ENCODE measurements at regions not wholly inside any gene's neighbourhood (a gene's known extent, or its start where the extent isn't known, plus 50 kb on each side); places are given as distances from the start of the nearest gene placed in this dataset.

GRCh38 chr11:39678996-39679395 lies 1780.5 kb downstream of the LRRC4C start:
- Histone ChIP-seq H3K4me1 (ENCODE audit: control insufficient read depth, insufficient read depth, low read length) (no peaks in the 10 kb centered on the region), H2AFZ (ENCODE audit: control insufficient read depth, low read depth, low read length) (no peak overlapping the region), H3K9me3 (replicated peaks; ENCODE audit: control insufficient read depth, insufficient read depth, low read length) (no peaks in the 10 kb centered on the region), H3K4me3 (no peak overlapping the region), H3K4me2 (ENCODE audit: control insufficient read depth, insufficient read depth) (no peak overlapping the region), H3K36me3 (ENCODE audit: control insufficient read depth in 2 of 2, insufficient read depth in 2 of 2, low read length in 1 of 2) (no peaks in the 10 kb centered on the region), H4K20me1 (ENCODE audit: control insufficient read depth, insufficient read depth) (no peaks in the 10 kb centered on the region), H3K27me3 (replicated peaks in 1 of 2; ENCODE audit: control insufficient read depth in 2 of 2, insufficient read depth in 2 of 2, low read length in 1 of 2) (no peaks in the 10 kb centered on the region), H3K9ac (ENCODE audit: control insufficient read depth, insufficient read depth, low read length) (no peak overlapping the region), H3K79me2 (ENCODE audit: control insufficient read depth, insufficient read depth, low read length) (no peaks in the 10 kb centered on the region), H3K27ac (ENCODE audit: control insufficient read depth, insufficient read depth) (no peak overlapping the region)
- RAD21 ChIA-PET (ENCODE audit: unreplicated experiment) = no interaction called here
- no peak for TF ChIP-seq BHLHE40 (IDR thresholded peaks at IDR 0.05; ENCODE audit: borderline replicate concordance in 1 of 2, low read depth in 2 of 2, low read length in 1 of 2)
- TF ChIP-seq E2F4 (IDR thresholded peaks at IDR 0.05; ENCODE audit: low read depth, low read length) = no peak
- TF ChIP-seq PAX5 (IDR thresholded peaks at IDR 0.05; ENCODE audit: borderline replicate concordance, low read depth, low read length) = no peak
- TF ChIP-seq ZBTB11 (CRISPR knock-in tag; IDR thresholded peaks at IDR 0.05) = no peak
- TF ChIP-seq CEBPB (IDR thresholded peaks at IDR 0.05; ENCODE audit: borderline replicate concordance in 1 of 2, low read depth in 2 of 2, low read length in 2 of 2) = no peak
- no peak for TF ChIP-seq ZNF24 (IDR thresholded peaks at IDR 0.05)
- no peak for ATAC-seq
- POLR2A ChIA-PET = no interaction called here
- FAIRE-seq = no peak
- SMC1A ChIA-PET (ENCODE audit: uncharacterized antibody, unreplicated experiment) = no interaction called here
- in situ Hi-C loops (cut with MboI) = no loop called here
- no TSS peak for BruUV-seq (replicated peaks)
- CTCF ChIA-PET = no interaction called here
- 6% methylated on average over 1 of the region's 1 CpG for WGBS (ENCODE audit: insufficient coverage, insufficient replicate concordance, low lambda C conversion rate, missing lambda C conversion rate)
- intact Hi-C loops (cut with micrococcal nuclease; ENCODE audit: unreplicated experiment) = no loop called here
- no peak for DNase-seq (ENCODE audit: low read depth, low spot score)
